Hepatocyte (in vitro differentiated cells): ENCODE measurements at regions not wholly inside any gene's neighbourhood (a gene's known extent, or its start where the extent isn't known, plus 50 kb on each side); places are given as distances from the start of the nearest gene placed in this dataset.

ENCODE experiments used
- CTCF ChIP-seq: fragments of 200-600 bp; sonication (generic); IDR thresholded peaks from 2 replicates; pipeline ENCODE4 v1.5.1; 2016; ENCODE audit warnings: antibody characterized with exemption, mild to moderate bottlenecking; ENCODE audit not compliant: poor library complexity
- EZH2 ChIP-seq: fragments of 200-600 bp; sonication (generic); IDR thresholded peaks from 2 replicates; pipeline ENCODE4 v1.6.1; 2016; ENCODE audit warnings: antibody characterized with exemption, mild to moderate bottlenecking, borderline replicate concordance
- EZH2phosphoT487 ChIP-seq: fragments of 200-600 bp; sonication (generic); IDR thresholded peaks from one replicate; pipeline ENCODE4 v1.6.1; 2018; ENCODE audit warnings: antibody characterized with exemption, mild to moderate bottlenecking, low read depth, moderate library complexity; ENCODE audit not compliant: unreplicated experiment, severe bottlenecking

GRCh38 chr1:221138516-221138915 is 259.3 kb downstream of the HLX start:
- no peak for TF ChIP-seq CTCF
- no peak for TF ChIP-seq EZH2
- no peak for TF ChIP-seq EZH2phosphoT487
